AG04450 (cell line): ENCODE measurements at regions not wholly inside any gene's neighbourhood (a gene's known extent, or its start where the extent isn't known, plus 50 kb on each side); places are given as distances from the start of the nearest gene placed in this dataset.
"Not testable (repeated sequence)": the region's sequence is repeated elsewhere in the genome, so short reads cannot be mapped to it uniquely, and the experiment has no call there.

ENCODE experiments used
- CTCF ChIA-PET: fragments of 300-600, 350-600 bp; formaldehyde crosslinking; extraction: SDS; loops from one replicate; lab custom pipeline; 2022; ENCODE audit warnings: antibody characterized with exemption, inconsistent platforms; lab: Charles Lee
- POLR2A ChIA-PET: fragments of 350-600 bp; formaldehyde crosslinking; extraction: SDS; loops from one replicate; lab custom pipeline; 2021; ENCODE audit warnings: antibody characterized with exemption, inconsistent platforms; lab: Yijun Ruan, JAX
- DNase-seq: peaks from one replicate; pipeline ENCODE4 v3.0.0-alpha.2; 2011; ENCODE audit warnings: low read depth, low spot score
- H3K27ac ChIP-seq: one replicate; pipeline ENCODE4 v1.5.1; 2012; ENCODE audit warnings: low read depth, low read length, control low read depth
- H3K27me3 ChIP-seq: one replicate; pipeline ENCODE4 v1.6.0; 2012; ENCODE audit warnings: low read length; ENCODE audit not compliant: control insufficient read depth, insufficient read depth
- H3K4me3 ChIP-seq: 2 replicates; pipeline ENCODE4 v1.5.1; 2011; ENCODE audit warnings: mild to moderate bottlenecking, low read depth, low read length, control low read depth
- H3K9me3 ChIP-seq: 2 replicates; pipeline ENCODE4 v1.5.1; 2012; ENCODE audit warnings: low read length; ENCODE audit not compliant: control insufficient read depth, insufficient read depth
- CTCF ChIP-seq: IDR thresholded peaks from 2 replicates; pipeline ENCODE4 v1.5.1; 2011; ENCODE audit warnings: low read depth, low read length, control low read depth, inconsistent platforms

GRCh38 chr10:6924166-6924565 lies 344.1 kb upstream of the PRKCQ start:
- Histone ChIP-seq H3K27ac (no peak overlapping the region), H3K4me3 (no peak overlapping the region), H3K9me3 (no peaks in the 10 kb centered on the region), H3K27me3 (no peaks in the 10 kb centered on the region)
- DNase-seq = no peak
- ChIA-PET CTCF (interaction anchor here (0.5 to 0.6 kb wide), 3 partner anchors 193 to 258 kb away, joined by 3 read pairs; no protein-coding TSS in a partner anchor), POLR2A (no interaction called here)
- no peak for TF ChIP-seq CTCF

- not testable (repeated sequence) for H3K4me3 ChIP-seq, DNase-seq, H3K9me3 ChIP-seq, H3K27ac ChIP-seq, H3K27me3 ChIP-seq
- ChIA-PET CTCF (interaction anchor here (1.3 to 1.9 kb wide), 6 partner anchors 9 to 496 kb away, joined by 3 to 11 read pairs (median 4); no protein-coding TSS in a partner anchor), POLR2A (interaction anchor here (0.5 kb wide), 1 partner anchor 604 kb away, joined by 3 read pairs; no protein-coding TSS in a partner anchor)
Observed at GRCh38 chr10:6921026-6921425, 340.9 kb upstream of the PRKCQ start.

GRCh38 chr10:6920072-6921019 lies 340.3 kb upstream of the PRKCQ start:
- H3K4me3 ChIP-seq = no peak overlapping the region
- CTCF ChIA-PET = interaction anchor here (0.6 to 1.9 kb wide), 24 partner anchors 8 to 503 kb away, joined by 3 to 11 read pairs (median 3); no protein-coding TSS in a partner anchor

GRCh38 chr10:6919077-6919476 lies 339.0 kb upstream of the PRKCQ start:
- DNase-seq = no peak
- CTCF ChIA-PET = interaction anchor here (0.6 to 1.7 kb wide), 3 partner anchors 9 to 491 kb away, joined by 3 to 5 read pairs (median 5); no protein-coding TSS in a partner anchor
- no peak overlapping the region for H3K4me3 ChIP-seq
- POLR2A ChIA-PET = no interaction called here
- H3K27ac ChIP-seq = no peak overlapping the region
- peaks cover 1% of the 10 kb centered on the region for H3K27me3 ChIP-seq
- H3K9me3 ChIP-seq = no peaks in the 10 kb centered on the region
- no peak for TF ChIP-seq CTCF

More at GRCh38 chr10:6920072-6921019, 340.3 kb upstream of the PRKCQ start:
- no peak for DNase-seq
- Histone ChIP-seq H3K27ac (no peak overlapping the region), H3K9me3 (no peaks in the 10 kb centered on the region), H3K27me3 (no peaks in the 10 kb centered on the region)
- POLR2A ChIA-PET = interaction anchor here (0.5 kb wide), 1 partner anchor 605 kb away, joined by 3 read pairs; no protein-coding TSS in a partner anchor
- TF ChIP-seq CTCF = peak; percentile 80

- peak; percentile 37 for TF ChIP-seq CTCF
- no peak overlapping the region for H3K4me3 ChIP-seq
- peaks cover 7% of the 10 kb centered on the region for H3K27me3 ChIP-seq
- H3K27ac ChIP-seq = no peak overlapping the region
- CTCF ChIA-PET = interaction anchor here (0.6 to 1.7 kb wide), 6 partner anchors 10 to 499 kb away, joined by 3 to 5 read pairs (median 3); no protein-coding TSS in a partner anchor
- DNase-seq = no peak
- POLR2A ChIA-PET = no interaction called here
- no peaks in the 10 kb centered on the region for H3K9me3 ChIP-seq
Observed at GRCh38 chr10:6918305-6918704, 338.2 kb upstream of the PRKCQ start.
